Activated CD4-positive, alpha-beta T cell treated with anti-CD3 and anti-CD28 coated beads, Interleukin-2, Interleukin-4, amounts not matched to agents 100 ng/mL and 50 ng/mL, durations not matched to agents 16 hours and 8 hours (primary cell): ENCODE measurements at regions not wholly inside any gene's neighbourhood (a gene's known extent, or its start where the extent isn't known, plus 50 kb on each side); places are given as distances from the start of the nearest gene placed in this dataset.

Experiments
- DNase-seq: peaks from one replicate; pipeline ENCODE4 v3.0.0-alpha.2; 2020; ENCODE audit warnings: low spot score

GRCh38 chr3:105214590-105214989 is 152.1 kb upstream of the ALCAM start:
- no peak for DNase-seq

GRCh38 chr3:105222568-105223093 is 144.1 kb upstream of the ALCAM start:
- no peak for DNase-seq

- no peak for DNase-seq
Observed at GRCh38 chr3:105223815-105224214, 142.9 kb upstream of the ALCAM start.

GRCh38 chr3:105228696-105229095 is 138.0 kb upstream of the ALCAM start:
- no peak for DNase-seq

GRCh38 chr3:105232553-105232952 is 134.2 kb upstream of the ALCAM start:
- DNase-seq: no peak

GRCh38 chr3:105233010-105233409 is 133.7 kb upstream of the ALCAM start:
- DNase-seq: no peak

GRCh38 chr3:105235221-105235620 is 131.5 kb upstream of the ALCAM start:
- DNase-seq: no peak

GRCh38 chr3:105235785-105236184 is 130.9 kb upstream of the ALCAM start:
- DNase-seq: no peak

GRCh38 chr3:105238367-105238766 is 128.3 kb upstream of the ALCAM start:
- no peak for DNase-seq

- no peak for DNase-seq
Observed at GRCh38 chr3:105243076-105243475, 123.6 kb upstream of the ALCAM start.

GRCh38 chr3:105246536-105246935 is 120.2 kb upstream of the ALCAM start:
- no peak for DNase-seq

GRCh38 chr3:105253225-105253624 is 113.5 kb upstream of the ALCAM start:
- DNase-seq: no peak

GRCh38 chr3:105254154-105254553 is 112.6 kb upstream of the ALCAM start:
- DNase-seq: no peak

GRCh38 chr3:105255350-105255749 is 111.4 kb upstream of the ALCAM start:
- no peak for DNase-seq

GRCh38 chr3:105259496-105259895 is 107.2 kb upstream of the ALCAM start:
- no peak for DNase-seq

GRCh38 chr3:105260385-105260784 is 106.3 kb upstream of the ALCAM start:
- DNase-seq: no peak

- DNase-seq: no peak
Observed at GRCh38 chr3:105274536-105274935, 92.2 kb upstream of the ALCAM start.

GRCh38 chr3:105274958-105275357 is 91.8 kb upstream of the ALCAM start:
- DNase-seq: no peak

- no peak for DNase-seq
Observed at GRCh38 chr3:105277656-105278055, 89.1 kb upstream of the ALCAM start.

- DNase-seq: no peak
Observed at GRCh38 chr3:105278688-105279087, 88.0 kb upstream of the ALCAM start.

GRCh38 chr3:105281989-105282388 is 84.7 kb upstream of the ALCAM start:
- no peak for DNase-seq

GRCh38 chr3:105284876-105285275 is 81.8 kb upstream of the ALCAM start:
- no peak for DNase-seq

GRCh38 chr3:105285653-105286241 is 81.0 kb upstream of the ALCAM start:
- DNase-seq: no peak

- DNase-seq: no peak
Observed at GRCh38 chr3:105293441-105293840, 73.3 kb upstream of the ALCAM start.
